H7 (cell line): ENCODE measurements at regions not wholly inside any gene's neighbourhood (a gene's known extent, or its start where the extent isn't known, plus 50 kb on each side); places are given as distances from the start of the nearest gene placed in this dataset.

Experiments used
- DNase-seq: peaks from one replicate; pipeline ENCODE4 v3.0.0; 2012
- H3K27me3 ChIP-seq: 2 replicates; pipeline ENCODE4 v1.6.0; 2011; ENCODE audit warnings: mild to moderate bottlenecking, low read length; ENCODE audit not compliant: control insufficient read depth, insufficient read depth
- H3K36me3 ChIP-seq: replicated peaks from 2 replicates; pipeline ENCODE4 v1.5.1; 2011; ENCODE audit warnings: low read length; ENCODE audit not compliant: control insufficient read depth, insufficient read depth
- H3K4me3 ChIP-seq: 2 replicates; pipeline ENCODE4 v1.5.1; 2011; ENCODE audit warnings: low read depth, mild to moderate bottlenecking, control low read depth, low read length, moderate library complexity; ENCODE audit not compliant: insufficient read depth

DNA sequence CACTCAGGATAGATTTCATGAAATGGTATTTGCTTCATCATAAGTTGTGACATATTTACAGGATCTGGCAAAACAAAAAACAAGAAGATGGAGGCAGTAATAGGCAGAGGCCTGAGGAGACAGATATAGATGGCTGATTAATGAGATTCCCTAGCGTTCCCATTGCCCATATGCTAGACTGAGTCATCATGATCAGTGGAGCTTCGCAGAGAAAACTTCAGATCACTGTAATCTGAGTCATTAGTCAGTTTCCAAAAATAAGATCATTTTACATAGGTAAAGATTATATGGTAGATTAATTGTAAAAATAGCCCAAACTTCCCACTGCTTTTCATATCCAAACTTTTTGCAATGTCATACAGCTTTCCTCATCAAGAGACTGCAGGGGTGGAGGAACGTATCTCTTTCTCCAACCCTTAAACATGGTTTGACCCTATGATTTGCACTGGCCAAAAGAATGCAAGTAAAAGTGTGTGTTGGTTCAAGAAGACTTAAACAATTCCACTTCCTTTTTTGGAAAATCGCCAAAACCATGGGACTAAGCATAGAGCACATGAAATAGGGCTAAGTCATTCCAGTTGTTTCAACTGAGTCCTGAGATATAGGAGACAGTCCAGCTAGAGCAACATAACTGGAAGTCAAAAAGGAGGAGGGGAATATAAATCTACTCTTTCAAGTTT is 626.0 kb downstream of the RNF144B start:
- DNase-seq, result no peak
- H3K36me3 ChIP-seq, result no peaks in the 10 kb centered on the region
- H3K27me3 ChIP-seq, result no peaks in the 10 kb centered on the region
- no peak overlapping the region for H3K4me3 ChIP-seq

DNA sequence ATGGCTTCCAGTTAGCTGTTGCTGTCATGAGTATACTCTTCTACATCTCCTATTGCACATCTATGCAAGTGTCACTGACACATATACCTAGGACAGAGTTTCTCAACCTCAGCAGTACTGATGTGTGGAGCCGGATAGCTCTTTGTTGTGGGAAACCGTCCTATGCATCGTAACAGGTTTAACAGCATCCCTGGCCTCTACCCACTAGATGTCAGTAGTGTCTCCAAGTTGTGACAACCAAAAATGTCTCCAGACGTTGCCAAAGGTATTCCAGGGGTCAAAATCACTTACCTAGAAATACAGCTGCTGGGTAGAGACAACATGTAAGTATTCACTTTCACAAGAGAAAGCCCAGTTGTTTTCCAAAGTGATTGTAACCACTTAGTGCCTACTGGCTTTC is 637.6 kb downstream of the RNF144B start:
- peak; percentile 2 for DNase-seq
- Histone ChIP-seq H3K27me3 (no peaks in the 10 kb centered on the region), H3K4me3 (no peak overlapping the region), H3K36me3 (no peaks in the 10 kb centered on the region)

DNA sequence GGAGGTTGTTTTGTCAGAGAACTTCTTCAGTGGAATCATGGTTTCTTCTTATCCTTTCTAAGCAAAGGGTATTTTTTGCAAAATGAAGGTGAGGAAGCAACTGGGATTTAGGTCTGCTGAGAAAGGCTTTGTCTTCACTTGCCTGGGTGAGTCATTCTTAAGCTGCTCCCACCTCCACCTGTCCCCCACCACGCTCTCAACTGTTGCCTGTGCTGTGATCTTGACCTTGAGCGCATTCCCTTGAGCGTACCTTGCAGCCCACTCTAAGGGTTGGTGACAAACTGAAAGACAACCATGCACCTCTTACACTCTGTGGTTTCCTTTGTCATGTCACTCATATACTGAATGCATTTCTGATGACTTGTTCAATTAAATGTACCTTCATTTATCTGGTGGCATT is 641.1 kb downstream of the RNF144B start:
- DNase-seq, result no peak
- Histone ChIP-seq H3K27me3 (no peaks in the 10 kb centered on the region), H3K36me3 (no peaks in the 10 kb centered on the region), H3K4me3 (no peak overlapping the region)

GRCh38 chr6:19032591-19033295 is 645.6 kb downstream of the RNF144B start:
- no peak for DNase-seq
- Histone ChIP-seq H3K36me3 (no peaks in the 10 kb centered on the region), H3K4me3 (no peak overlapping the region), H3K27me3 (no peaks in the 10 kb centered on the region)

DNA sequence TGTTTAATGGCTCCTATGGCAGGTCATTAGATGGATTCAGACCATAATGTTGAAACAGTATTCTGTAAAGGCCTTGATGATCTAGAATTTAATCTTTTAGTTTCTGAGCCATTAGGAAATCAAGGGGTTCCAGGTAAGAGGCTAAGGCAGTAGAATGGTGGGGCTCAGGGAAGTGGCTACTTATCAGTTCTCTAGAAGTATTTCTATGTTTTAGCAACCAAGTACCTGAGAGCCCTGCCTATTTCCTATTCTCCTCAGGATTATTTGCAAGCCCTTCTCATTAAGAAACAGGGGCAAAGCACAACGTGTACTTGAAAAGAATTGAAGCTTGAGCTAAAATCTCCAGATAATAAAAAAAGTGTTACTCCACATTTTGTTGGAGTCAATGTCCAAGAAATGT is 646.5 kb downstream of the RNF144B start:
- DNase-seq, result no peak
- H3K27me3 ChIP-seq, result no peaks in the 10 kb centered on the region
- H3K36me3 ChIP-seq, result no peaks in the 10 kb centered on the region
- no peak overlapping the region for H3K4me3 ChIP-seq

- DNase-seq, result no peak
- no peak overlapping the region for H3K4me3 ChIP-seq
- H3K27me3 ChIP-seq, result no peaks in the 10 kb centered on the region
- H3K36me3 ChIP-seq, result no peaks in the 10 kb centered on the region
Observed at GRCh38 chr6:19034986-19035385, 647.8 kb downstream of the RNF144B start.

DNA sequence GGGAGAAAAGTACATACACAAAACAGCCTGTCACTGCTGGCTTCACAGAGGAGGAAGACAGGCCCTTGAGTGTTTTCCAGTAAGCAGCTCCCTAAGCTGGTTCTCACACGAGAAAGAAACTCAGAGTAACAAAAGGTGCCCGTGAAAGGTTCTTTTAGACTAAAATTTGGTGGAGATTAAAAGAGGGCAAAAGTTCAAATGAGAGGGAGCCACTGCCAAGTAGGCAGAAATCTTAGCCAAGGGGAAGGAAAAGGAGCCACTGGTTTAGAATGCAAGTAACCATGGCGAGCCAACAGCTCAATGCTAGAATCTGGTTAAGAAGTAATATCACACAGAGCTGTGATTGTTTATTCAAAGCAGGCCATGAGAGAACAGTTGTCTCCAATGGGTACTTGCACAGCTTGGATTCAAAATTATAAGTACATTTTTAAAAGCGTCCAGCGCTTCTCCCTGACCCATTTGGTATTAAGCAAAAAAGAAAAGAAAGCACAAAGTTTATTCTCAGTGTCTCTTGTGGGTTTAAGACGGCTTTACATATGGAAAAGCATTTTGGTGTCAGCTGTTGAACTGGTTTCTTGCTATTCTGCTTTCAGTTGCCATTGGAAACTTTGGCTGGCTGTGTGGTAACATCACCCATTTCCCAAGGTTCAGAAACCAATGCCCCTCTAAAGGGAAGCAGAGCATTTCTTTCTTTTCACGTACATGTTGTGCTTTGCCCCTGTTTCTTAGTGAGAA is 648.5 kb downstream of the RNF144B start:
- no peaks in the 10 kb centered on the region for H3K27me3 ChIP-seq
- no peaks in the 10 kb centered on the region for H3K36me3 ChIP-seq
- no peak for DNase-seq
- no peak overlapping the region for H3K4me3 ChIP-seq

- DNase-seq, result no peak
- Histone ChIP-seq H3K4me3 (no peak overlapping the region), H3K36me3 (no peaks in the 10 kb centered on the region), H3K27me3 (no peaks in the 10 kb centered on the region)
Observed at GRCh38 chr6:19036196-19036555, 649.0 kb downstream of the RNF144B start.

DNA sequence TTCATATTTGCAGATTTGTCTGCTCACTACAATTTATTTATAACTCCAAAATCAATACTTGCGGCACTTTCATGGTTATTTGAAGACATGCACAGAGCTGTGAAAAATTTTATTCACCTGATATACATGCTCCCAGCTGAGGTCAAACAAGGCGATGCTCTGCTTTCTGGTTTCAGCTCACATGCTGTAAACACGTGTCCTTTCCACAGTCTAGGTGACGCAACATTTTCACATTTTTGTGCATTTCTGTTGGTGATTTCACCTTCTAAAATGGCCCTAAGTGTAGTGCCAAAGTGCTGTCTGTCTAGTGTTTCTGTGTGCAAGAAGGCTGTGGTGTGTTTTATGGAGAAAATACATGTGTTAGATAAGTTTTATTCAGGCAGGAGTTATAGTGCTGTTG is 650.5 kb downstream of the RNF144B start:
- no peaks in the 10 kb centered on the region for H3K36me3 ChIP-seq
- H3K27me3 ChIP-seq, result no peaks in the 10 kb centered on the region
- DNase-seq, result no peak
- H3K4me3 ChIP-seq, result no peak overlapping the region

- Histone ChIP-seq H3K27me3 (no peaks in the 10 kb centered on the region), H3K36me3 (no peaks in the 10 kb centered on the region), H3K4me3 (no peak overlapping the region)
- DNase-seq, result no peak
Observed at GRCh38 chr6:19039287-19039686, 652.1 kb downstream of the RNF144B start.

- H3K4me3 ChIP-seq, result no peak overlapping the region
- DNase-seq, result no peak
Observed at GRCh38 chr6:19041906-19042305, 654.8 kb downstream of the RNF144B start.

GRCh38 chr6:19042420-19042819 is 655.3 kb downstream of the RNF144B start:
- Histone ChIP-seq H3K4me3 (no peak overlapping the region), H3K36me3 (no peaks in the 10 kb centered on the region), H3K27me3 (no peaks in the 10 kb centered on the region)
- DNase-seq, result no peak

More at GRCh38 chr6:19041906-19042305, 654.8 kb downstream of the RNF144B start:
- H3K36me3 ChIP-seq, result no peaks in the 10 kb centered on the region
- H3K27me3 ChIP-seq, result no peaks in the 10 kb centered on the region

GRCh38 chr6:19050765-19051164 is 663.6 kb downstream of the RNF144B start:
- Histone ChIP-seq H3K27me3 (no peaks in the 10 kb centered on the region), H3K36me3 (no peaks in the 10 kb centered on the region), H3K4me3 (no peak overlapping the region)
- no peak for DNase-seq

DNA sequence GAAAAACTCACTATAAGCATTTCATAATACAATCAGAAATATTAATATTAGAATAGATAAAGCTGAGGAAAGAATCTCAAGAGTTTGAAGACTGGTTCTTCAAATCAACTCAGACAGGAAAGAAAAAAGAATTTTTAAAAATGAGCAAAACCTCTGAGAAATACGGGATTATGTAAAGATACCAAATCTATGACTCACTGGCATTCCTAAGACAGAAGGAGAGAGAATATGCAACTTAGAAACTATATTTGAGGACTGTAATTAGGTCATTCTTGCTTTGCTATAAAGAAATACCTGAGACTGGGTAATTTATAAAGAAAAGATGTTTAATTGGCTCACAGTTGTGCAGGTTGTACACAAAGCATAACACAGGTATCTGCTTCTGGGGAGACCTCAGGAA is 665.1 kb downstream of the RNF144B start:
- Histone ChIP-seq H3K4me3 (no peak overlapping the region), H3K36me3 (no peaks in the 10 kb centered on the region), H3K27me3 (no peaks in the 10 kb centered on the region)
- no peak for DNase-seq

DNA sequence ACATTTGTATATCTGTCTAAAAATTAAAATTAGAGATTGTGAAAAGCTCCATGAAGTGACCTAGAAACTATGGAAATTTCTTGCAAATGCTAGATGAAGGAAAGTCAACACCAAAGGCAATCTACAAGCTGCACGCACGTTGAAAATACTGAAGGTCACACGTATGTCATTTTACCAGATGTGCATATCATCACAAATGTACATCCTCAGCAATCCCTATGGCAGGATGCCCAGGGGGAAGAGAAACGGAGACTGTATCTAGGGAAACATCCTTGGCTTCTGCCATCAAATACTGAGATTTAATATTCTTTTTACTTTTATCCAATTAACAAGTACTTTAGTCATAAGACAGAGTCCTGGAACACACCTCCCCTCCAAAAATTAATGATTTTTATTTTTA is 672.0 kb downstream of the RNF144B start:
- no peaks in the 10 kb centered on the region for H3K27me3 ChIP-seq
- no peak overlapping the region for H3K4me3 ChIP-seq
- no peak for DNase-seq
- no peaks in the 10 kb centered on the region for H3K36me3 ChIP-seq
